Fibroblast of lung (primary cell): ENCODE measurements at regions not wholly inside any gene's neighbourhood (a gene's known extent, or its start where the extent isn't known, plus 50 kb on each side); places are given as distances from the start of the nearest gene placed in this dataset.

Experiments used
- DNase-seq, 2 donors: peaks; one replicate each; pipeline versions ENCODE4 v3.0.0 to v3.0.0-alpha.2; 2010; ENCODE audit warnings: low read depth in 2 of 2
- H2AFZ ChIP-seq: 2 replicates; pipeline ENCODE4 v1.5.1; 2012; ENCODE audit warnings: low read length, control low read depth, inconsistent platforms
- H3K27ac ChIP-seq: 2 replicates; pipeline ENCODE4 v1.5.1; 2011; ENCODE audit warnings: low read length, control low read depth; ENCODE audit not compliant: insufficient read depth
- H3K27me3 ChIP-seq: 2 replicates; pipeline ENCODE4 v1.5.1; 2011; ENCODE audit warnings: mild to moderate bottlenecking, low read length; ENCODE audit not compliant: control insufficient read depth, insufficient read depth
- H3K36me3 ChIP-seq: 2 replicates; pipeline ENCODE4 v1.5.1; 2011; ENCODE audit warnings: low read length; ENCODE audit not compliant: control insufficient read depth, insufficient read depth
- H3K4me1 ChIP-seq: 2 replicates; pipeline ENCODE4 v1.5.1; 2011; ENCODE audit warnings: low read length; ENCODE audit not compliant: control insufficient read depth, insufficient read depth; ENCODE audit errors: extremely low read depth
- H3K4me2 ChIP-seq: 2 replicates; pipeline ENCODE4 v1.5.1; 2011; ENCODE audit warnings: low read length, control low read depth; ENCODE audit not compliant: insufficient read depth; ENCODE audit errors: extremely low read depth
- H3K4me3 ChIP-seq, 4 experiments: fragments of 200-600 bp in 1 of 4; sonication (generic) in 1 of 4; replicated peaks in 1 of 4; 2 replicates each; pipeline ENCODE4 v1.5.1; 2011 to 2016; ENCODE audit warnings: low read length in 4 of 4, low read depth in 3 of 4, mild to moderate bottlenecking in 3 of 4, control low read depth in 2 of 4, inconsistent platforms in 1 of 4, mixed read lengths in 1 of 4; ENCODE audit not compliant: insufficient read depth in 1 of 4; ENCODE audit errors: control extremely low read depth in 1 of 4
- H3K79me2 ChIP-seq: 2 replicates; pipeline ENCODE4 v1.5.1; 2012; ENCODE audit warnings: mild to moderate bottlenecking, low read length, inconsistent platforms; ENCODE audit not compliant: control insufficient read depth, insufficient read depth
- H3K9ac ChIP-seq: 2 replicates; pipeline ENCODE4 v1.5.1; 2011; ENCODE audit warnings: mild to moderate bottlenecking, low read length, control low read depth; ENCODE audit not compliant: insufficient read depth
- H3K9me3 ChIP-seq: 2 replicates; pipeline ENCODE4 v1.5.1; 2012; ENCODE audit warnings: low read depth, low read length; ENCODE audit not compliant: control insufficient read depth, insufficient read depth
- H4K20me1 ChIP-seq: 2 replicates; pipeline ENCODE4 v1.5.1; 2011; ENCODE audit warnings: low read length; ENCODE audit not compliant: control insufficient read depth, insufficient read depth; ENCODE audit errors: extremely low read depth
- EZH2 ChIP-seq: IDR thresholded peaks from 2 replicates; pipeline ENCODE4 v1.5.1; 2012; ENCODE audit warnings: low read length, control low read depth, mild to moderate bottlenecking; ENCODE audit errors: missing control alignments
- TF ChIP-seq, protein P1 (sequence below), 2 donors: IDR thresholded peaks in 1 of 2; conservative IDR thresholded peaks in 1 of 2; 1 replicate in 1 of 2; 2 replicates in 1 of 2; pipeline ENCODE4 v1.5.1; 2011 to 2012; ENCODE audit warnings: low read length in 2 of 2, control low read depth in 1 of 2, inconsistent platforms in 1 of 2, low read depth in 1 of 2, mild to moderate bottlenecking in 1 of 2

DNA sequence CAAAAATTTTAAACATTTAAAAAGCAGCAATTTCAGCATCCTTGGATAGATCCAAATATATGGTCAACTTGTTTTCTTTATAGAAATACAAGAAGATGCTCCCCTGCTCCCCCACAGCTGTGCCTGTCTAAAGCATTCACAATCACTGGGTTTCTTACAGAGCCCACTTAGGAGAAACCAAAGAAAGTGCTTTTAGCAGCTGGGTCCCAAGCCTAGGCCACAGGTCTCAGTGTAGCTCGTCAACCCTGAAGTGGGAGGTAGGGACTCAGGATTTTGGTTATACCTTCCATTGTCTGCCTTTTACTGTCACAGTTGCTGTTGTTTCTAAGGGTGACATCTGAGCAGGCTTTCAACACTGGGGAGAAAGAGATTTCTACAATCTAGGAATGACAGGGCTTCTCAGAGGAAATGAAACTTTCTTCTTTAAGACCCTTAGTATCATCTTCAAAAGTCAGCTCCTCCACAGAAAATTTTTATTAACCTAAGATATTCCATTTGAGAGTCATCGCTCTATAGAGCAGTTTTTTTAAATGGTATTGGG lies 199.3 kb upstream of the CMC1 start:
- no peak for DNase-seq
- Histone ChIP-seq H3K4me1 (no peaks in the 10 kb centered on the region), H3K36me3 (no peaks in the 10 kb centered on the region), H3K79me2 (no peaks in the 10 kb centered on the region), H3K4me3 (no peak overlapping the region), H4K20me1 (no peaks in the 10 kb centered on the region), H3K4me2 (no peak overlapping the region), H2AFZ (no peak overlapping the region), H3K9ac (no peak overlapping the region), H3K27me3 (no peaks in the 10 kb centered on the region), H3K27ac (no peak overlapping the region), H3K9me3 (no peaks in the 10 kb centered on the region)
- no peak for TF ChIP-seq EZH2
- TF ChIP-seq, protein P1, sequence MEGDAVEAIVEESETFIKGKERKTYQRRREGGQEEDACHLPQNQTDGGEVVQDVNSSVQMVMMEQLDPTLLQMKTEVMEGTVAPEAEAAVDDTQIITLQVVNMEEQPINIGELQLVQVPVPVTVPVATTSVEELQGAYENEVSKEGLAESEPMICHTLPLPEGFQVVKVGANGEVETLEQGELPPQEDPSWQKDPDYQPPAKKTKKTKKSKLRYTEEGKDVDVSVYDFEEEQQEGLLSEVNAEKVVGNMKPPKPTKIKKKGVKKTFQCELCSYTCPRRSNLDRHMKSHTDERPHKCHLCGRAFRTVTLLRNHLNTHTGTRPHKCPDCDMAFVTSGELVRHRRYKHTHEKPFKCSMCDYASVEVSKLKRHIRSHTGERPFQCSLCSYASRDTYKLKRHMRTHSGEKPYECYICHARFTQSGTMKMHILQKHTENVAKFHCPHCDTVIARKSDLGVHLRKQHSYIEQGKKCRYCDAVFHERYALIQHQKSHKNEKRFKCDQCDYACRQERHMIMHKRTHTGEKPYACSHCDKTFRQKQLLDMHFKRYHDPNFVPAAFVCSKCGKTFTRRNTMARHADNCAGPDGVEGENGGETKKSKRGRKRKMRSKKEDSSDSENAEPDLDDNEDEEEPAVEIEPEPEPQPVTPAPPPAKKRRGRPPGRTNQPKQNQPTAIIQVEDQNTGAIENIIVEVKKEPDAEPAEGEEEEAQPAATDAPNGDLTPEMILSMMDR (conservative IDR thresholded peaks at IDR 0.05 in 1 of 2, IDR thresholded peaks at IDR 0.05 in 1 of 2; ENCODE audit: low read depth in 1 of 2, low read length in 2 of 2) = no peak

DNA sequence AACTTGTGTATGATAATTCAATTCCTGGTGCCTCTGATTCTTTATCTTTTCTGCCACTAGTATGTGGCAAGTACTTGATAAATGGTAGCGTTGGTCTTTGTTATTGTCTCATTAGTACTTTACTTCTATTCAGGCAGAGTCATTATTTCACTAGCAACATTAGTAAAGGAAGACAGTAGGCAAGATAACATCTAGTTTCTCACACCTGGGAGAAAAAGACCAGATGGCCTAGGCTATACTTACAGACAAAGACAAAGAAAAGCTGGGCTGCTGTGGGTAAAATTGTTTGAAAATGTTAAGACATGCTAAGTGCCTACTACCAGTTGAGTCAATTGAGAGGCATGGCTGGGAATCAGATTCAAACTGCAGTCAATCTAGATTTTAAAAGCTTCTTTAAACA lies 198.7 kb upstream of the CMC1 start:
- no peaks in the 10 kb centered on the region for H3K27me3 ChIP-seq
- no peak for DNase-seq
- no peaks in the 10 kb centered on the region for H3K4me1 ChIP-seq
- H3K79me2 ChIP-seq = no peaks in the 10 kb centered on the region
- TF ChIP-seq, protein P1 (conservative IDR thresholded peaks at IDR 0.05 in 1 of 2, IDR thresholded peaks at IDR 0.05 in 1 of 2; ENCODE audit: low read depth in 1 of 2, low read length in 2 of 2) = no peak
- TF ChIP-seq EZH2 = no peak
- H3K4me2 ChIP-seq = no peak overlapping the region
- no peaks in the 10 kb centered on the region for H3K36me3 ChIP-seq
- no peak overlapping the region for H3K9ac ChIP-seq
- no peak overlapping the region for H2AFZ ChIP-seq
- no peak overlapping the region for H3K4me3 ChIP-seq
- H3K9me3 ChIP-seq = no peaks in the 10 kb centered on the region
- no peak overlapping the region for H3K27ac ChIP-seq
- H4K20me1 ChIP-seq = no peaks in the 10 kb centered on the region

DNA sequence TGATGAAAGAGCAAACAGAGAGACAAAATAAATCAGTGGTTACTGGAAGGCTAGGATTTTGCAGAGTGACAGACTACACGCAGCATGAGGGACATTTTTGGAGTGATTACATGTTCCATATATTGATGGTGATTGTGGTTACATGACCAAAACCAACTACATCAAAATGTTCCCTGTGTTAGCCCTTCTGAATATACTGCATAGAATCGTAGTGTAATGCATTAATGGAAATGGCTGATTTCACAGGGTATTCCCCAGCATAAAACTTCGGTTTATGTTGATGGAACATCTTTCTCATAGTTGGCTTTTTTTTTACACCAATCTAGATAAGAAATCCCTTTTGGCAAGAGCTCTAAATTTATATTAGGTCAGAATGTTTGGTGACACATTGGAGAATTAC lies 191.3 kb upstream of the CMC1 start:
- Histone ChIP-seq H3K27me3 (no peaks in the 10 kb centered on the region), H2AFZ (no peak overlapping the region), H3K9me3 (no peaks in the 10 kb centered on the region), H3K36me3 (no peaks in the 10 kb centered on the region), H4K20me1 (no peaks in the 10 kb centered on the region), H3K27ac (no peak overlapping the region), H3K4me3 (no peak overlapping the region), H3K4me1 (no peaks in the 10 kb centered on the region), H3K4me2 (no peak overlapping the region), H3K79me2 (no peaks in the 10 kb centered on the region), H3K9ac (no peak overlapping the region)
- no peak for DNase-seq
- no peak for TF ChIP-seq EZH2
- TF ChIP-seq, protein P1 (conservative IDR thresholded peaks at IDR 0.05 in 1 of 2, IDR thresholded peaks at IDR 0.05 in 1 of 2; ENCODE audit: low read depth in 1 of 2, low read length in 2 of 2) = no peak
